ENCODE measurements at regions not wholly inside any gene's neighbourhood (a gene's known extent, or its start where the extent isn't known, plus 50 kb on each side); places are given as distances from the start of the nearest gene placed in this dataset.

DNA sequence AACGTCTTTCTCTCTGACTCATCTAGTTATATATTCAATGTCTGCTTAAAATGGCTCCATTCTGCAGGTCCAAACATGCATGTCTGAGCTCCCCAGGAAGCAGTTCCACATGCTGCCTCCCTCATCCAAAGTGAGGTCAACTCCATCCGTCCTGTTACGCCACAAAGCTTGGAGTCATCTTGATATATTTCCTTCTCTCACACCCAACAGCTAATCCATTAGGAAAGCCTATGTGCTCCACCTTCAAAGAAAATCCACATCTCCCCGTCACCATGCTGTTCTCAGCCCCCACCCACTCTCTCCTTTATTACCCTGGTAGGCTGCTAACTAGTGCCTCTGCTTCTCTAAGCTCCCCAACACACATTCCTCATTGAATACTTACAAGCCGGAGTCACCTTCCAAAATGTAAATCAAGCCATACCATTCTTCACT, 130.2 kb upstream of the SYNDIG1 start:
- no peak for DNase-seq (ENCODE audit: low read depth in 1 of 2, low spot score in 1 of 2)

- no peak for DNase-seq (ENCODE audit: low read depth in 1 of 2, low spot score in 1 of 2)
Measured at GRCh38 chr20:24337551-24337950, 131.9 kb upstream of the SYNDIG1 start.

GRCh38 chr20:24337069-24337468, 132.4 kb upstream of the SYNDIG1 start:
- no peak for DNase-seq (ENCODE audit: low read depth in 1 of 2, low spot score in 1 of 2)

DNA sequence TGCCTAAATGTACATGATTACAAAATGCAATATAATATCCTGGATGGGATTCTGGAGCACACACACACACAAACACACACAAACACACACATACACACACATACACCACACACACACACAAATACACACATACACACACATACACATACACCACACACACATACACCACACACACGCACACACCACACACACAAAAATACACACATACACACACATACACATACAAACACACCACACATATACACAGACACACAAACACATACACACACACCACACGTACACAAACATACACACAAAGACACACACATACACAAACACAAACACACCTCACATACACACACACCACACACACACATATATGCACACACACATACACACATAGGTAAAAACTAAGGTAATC, 134.6 kb upstream of the SYNDIG1 start:
- DNase-seq (ENCODE audit: low read depth in 1 of 2, low spot score in 1 of 2), result no peak

- no peak for DNase-seq (ENCODE audit: low read depth in 1 of 2, low spot score in 1 of 2)
Measured at GRCh38 chr20:24332956-24333355, 136.5 kb upstream of the SYNDIG1 start.

DNA sequence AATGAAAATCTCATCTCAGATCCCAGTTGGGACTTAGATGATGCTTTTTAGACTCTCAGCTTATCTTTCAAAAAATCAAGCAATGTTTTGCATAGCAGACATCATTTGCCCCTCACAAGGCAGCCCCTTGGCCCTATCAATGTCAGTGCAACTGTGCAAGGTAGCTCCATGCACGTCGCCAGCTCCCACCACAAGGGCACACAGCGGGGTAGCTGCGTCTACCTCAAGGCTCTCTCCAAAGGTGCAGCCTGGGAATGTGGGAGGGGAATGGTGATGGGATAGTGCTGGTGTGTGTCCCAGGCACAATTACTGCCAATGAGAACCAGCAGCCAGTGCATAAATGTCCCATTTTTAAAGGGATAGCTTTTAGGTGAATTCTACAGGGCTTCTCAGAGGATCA, 137.5 kb upstream of the SYNDIG1 start:
- no peak for DNase-seq (ENCODE audit: low read depth in 1 of 2, low spot score in 1 of 2)

- DNase-seq (ENCODE audit: low read depth in 1 of 2, low spot score in 1 of 2), result no peak
Measured at GRCh38 chr20:24328901-24329300, 140.5 kb upstream of the SYNDIG1 start.

DNA sequence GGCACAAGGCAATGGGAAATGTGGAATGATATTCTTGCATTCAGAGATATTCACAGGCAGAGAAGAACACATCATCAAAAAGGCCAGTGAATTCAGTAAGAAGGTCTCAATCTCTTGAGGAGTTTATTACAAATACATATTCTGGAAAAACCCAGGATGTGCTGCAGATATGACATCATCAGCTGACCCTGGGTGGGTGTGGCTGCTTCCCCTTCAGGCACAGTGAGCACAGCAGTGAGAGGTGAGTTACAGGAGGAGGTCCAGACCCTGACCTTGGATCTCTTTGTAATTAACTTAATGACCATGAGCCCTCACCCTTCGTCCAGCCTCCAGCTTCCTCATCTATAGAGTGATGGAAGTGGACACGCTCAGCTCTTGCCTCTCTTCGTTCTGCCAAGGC, 147.5 kb upstream of the SYNDIG1 start:
- no peak for DNase-seq (ENCODE audit: low read depth in 1 of 2, low spot score in 1 of 2)

DNA sequence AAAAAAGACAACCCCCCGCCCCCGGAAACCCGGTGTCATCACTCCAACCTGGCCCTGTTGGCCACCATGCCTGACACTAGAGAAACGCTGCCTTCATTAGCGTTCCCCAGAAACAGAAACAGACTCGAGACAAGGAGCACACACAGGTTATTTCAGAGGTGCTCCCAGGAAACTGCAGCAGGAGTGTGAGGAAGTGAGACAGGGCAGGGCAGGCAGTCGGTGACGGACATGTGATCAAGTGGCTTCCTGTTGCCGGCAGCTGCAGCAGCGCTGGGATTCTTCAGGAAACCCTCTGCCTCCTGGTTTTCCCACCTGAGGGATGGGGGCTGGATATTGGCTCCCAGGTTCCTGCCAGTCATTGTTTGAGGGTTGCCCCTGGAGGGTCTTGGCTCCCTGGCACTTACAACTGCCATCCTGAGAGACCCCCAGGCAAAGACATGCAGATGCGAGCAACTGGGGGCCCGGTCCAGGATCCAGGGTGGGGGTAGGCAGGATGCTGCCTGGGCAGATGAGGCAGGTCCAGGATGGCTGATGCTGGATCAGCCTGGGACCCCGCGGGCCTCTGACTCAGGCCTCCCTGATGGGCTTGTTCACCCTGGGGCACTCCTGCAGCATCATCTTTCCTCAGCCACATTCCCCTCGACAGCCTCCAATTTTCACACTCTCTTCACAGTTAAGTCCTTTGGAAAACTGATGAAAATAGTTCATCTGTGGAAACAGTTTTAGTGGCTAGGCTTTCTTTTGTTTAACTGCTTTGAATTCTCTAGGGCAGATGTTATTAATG, 150.7 kb upstream of the SYNDIG1 start:
- no peak for DNase-seq (ENCODE audit: low read depth in 1 of 2, low spot score in 1 of 2)

GRCh38 chr20:24317224-24317623, 152.2 kb upstream of the SYNDIG1 start:
- DNase-seq (ENCODE audit: low read depth in 1 of 2, low spot score in 1 of 2), result no peak

DNA sequence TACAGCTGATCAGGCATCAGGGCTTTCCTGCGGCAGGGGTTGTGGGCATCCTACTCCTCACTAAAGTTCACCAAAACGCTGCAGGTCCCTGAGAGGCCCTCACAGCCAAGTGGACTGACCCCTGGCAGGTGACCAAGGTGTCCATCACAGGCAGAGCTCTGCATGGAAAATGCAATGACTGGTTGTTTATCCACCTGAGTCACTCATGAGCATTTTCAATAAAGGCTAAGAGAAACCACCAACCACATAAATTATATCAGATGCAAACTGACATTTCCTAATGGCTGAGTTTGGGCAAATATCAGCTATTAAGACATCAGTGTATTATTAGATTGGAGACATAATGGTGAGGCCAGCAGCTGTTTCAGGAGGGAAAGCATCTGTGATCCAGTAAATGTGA, 152.7 kb upstream of the SYNDIG1 start:
- no peak for DNase-seq (ENCODE audit: low read depth in 1 of 2, low spot score in 1 of 2)

- no peak for DNase-seq (ENCODE audit: low read depth in 1 of 2, low spot score in 1 of 2)
Measured at GRCh38 chr20:24314053-24314452, 155.4 kb upstream of the SYNDIG1 start.

GRCh38 chr20:24309596-24309995, 159.8 kb upstream of the SYNDIG1 start:
- no peak for DNase-seq (ENCODE audit: low read depth in 1 of 2, low spot score in 1 of 2)

DNA sequence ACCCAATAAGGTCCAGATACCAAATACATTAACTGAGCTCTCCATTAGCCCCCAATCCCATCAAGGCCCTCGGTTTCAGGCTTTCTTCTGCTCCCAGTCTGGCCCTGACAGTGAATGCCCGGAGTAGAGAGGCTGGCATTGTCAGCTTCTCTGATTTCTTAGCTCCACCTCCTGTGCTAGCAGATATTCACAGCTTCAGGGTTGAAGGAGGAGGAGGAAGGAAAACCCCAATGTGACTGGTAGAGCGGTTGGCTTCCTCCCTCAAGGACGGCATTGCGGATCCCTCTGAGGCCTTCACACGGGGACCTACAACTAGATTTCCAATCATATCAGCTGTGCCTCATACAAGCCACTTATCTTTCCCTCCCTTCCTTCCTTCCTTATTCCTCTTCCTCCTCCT, 164.1 kb upstream of the SYNDIG1 start:
- no peak for DNase-seq (ENCODE audit: low read depth in 1 of 2, low spot score in 1 of 2)

GRCh38 chr20:24304291-24304690, 165.1 kb upstream of the SYNDIG1 start:
- no peak for DNase-seq (ENCODE audit: low read depth in 1 of 2, low spot score in 1 of 2)

DNA sequence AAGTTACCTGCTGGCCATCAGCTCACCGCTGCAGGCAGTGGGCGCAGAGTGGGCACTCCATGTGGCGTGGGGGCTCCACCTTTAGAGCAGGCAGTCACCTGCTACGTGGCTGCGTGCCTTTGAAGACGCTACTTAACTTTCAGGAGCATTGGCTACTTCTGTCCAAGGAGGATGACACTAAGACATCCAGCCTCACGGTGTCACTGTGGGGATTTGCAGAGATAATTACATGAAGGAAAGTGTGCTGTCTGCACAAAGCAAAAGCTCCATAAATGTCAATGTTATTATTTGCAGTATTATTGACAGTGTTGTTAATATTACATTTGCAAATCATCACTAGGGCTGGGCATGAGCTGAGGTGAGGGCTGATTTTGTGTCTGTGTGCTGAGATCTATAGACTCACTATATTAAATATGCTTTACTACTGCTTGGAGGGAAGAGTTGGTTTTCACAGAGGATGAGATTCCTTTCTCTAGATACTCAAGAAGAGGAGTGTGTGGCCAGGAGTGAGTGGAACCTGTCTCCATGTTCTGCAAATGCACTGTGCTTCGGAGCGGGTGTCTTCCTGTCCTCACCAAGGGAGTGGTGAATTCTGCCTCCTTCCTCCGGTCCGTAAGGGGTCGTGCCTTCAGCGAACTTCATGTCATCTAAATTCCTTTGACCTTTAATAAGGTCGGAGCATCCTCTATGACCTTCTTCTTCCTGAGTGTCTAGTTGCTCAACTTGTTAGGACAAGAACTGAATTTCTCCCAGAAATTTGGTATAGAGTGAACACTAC, 165.8 kb upstream of the SYNDIG1 start:
- no peak for DNase-seq (ENCODE audit: low read depth in 1 of 2, low spot score in 1 of 2)

DNA sequence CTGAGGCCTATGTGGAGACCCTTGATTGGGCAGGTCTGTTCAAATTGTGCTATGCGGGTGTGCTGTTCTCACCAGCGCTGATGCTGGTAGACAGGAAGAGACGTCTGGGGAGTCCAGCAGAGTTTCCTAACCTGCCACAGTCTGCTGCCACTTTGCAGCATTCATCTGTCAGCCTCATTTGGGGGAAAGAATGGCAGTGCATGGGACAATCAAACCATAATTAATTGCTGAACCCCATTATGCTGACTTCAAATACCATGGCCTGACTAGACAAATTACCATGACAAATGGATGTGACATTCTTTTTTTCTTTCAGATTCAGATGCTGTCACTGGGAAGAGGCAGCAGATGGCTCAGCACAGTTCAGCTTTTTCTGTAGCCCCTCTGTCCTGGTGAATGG, 171.4 kb upstream of the SYNDIG1 start:
- DNase-seq (ENCODE audit: low read depth in 1 of 2, low spot score in 1 of 2), result no peak

- no peak for DNase-seq (ENCODE audit: low read depth in 1 of 2, low spot score in 1 of 2)
Measured at GRCh38 chr20:24296477-24297261, 172.8 kb upstream of the SYNDIG1 start.

DNA sequence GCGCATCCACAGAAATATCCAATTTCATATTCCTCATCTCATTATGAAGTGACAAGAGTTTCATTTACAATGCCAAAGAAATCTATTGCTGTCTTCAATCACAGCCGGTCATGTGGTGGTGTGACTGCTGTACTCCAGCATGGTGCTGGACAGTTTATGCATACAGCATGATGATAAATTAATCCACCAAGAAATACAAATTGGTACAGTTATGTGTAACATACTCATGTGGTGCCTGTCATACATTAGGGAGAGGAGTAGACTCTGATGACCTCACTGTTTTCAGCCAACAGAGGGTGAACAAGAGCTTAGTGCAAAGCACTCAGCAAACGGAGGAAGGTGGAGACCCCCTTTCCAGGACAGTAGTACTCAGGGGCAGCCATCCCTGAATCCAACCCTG, 178.4 kb upstream of the SYNDIG1 start:
- no peak for DNase-seq (ENCODE audit: low read depth in 1 of 2, low spot score in 1 of 2)

DNA sequence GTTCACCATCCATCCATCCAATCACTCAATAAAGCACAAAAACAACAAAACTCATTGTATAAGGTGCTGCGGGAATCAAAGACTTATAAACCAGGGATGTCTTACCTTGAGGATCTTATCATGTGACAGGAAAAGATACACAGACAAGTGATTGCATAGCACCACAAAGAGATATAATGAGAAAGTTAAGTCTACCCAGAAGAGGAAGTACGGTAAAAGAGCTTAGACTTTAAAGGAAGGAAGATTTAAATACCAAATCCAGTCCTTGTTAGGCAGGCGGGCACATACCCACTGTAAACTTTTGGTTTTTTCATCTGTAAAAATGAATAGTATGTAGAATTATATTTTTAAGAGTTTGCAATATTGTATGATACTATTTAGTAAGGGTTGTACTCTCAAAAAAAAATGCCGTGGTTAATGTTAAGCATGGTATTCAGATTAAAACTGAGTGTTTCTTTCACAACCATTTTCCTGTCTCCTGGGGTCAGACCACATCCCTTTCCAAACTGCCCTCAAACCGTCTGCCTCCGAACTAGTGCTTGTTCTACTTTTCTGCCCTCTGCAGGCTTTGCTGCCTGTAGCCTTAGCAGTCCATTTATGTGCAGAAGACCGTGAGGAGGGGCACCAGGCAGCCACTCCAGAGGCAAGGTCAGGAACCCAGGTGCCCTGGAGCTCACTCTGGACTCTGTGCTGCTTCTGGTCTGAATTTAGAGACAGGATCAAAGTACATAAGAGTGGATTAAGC, 179.5 kb upstream of the SYNDIG1 start:
- DNase-seq (ENCODE audit: low read depth in 1 of 2, low spot score in 1 of 2), result no peak

DNA sequence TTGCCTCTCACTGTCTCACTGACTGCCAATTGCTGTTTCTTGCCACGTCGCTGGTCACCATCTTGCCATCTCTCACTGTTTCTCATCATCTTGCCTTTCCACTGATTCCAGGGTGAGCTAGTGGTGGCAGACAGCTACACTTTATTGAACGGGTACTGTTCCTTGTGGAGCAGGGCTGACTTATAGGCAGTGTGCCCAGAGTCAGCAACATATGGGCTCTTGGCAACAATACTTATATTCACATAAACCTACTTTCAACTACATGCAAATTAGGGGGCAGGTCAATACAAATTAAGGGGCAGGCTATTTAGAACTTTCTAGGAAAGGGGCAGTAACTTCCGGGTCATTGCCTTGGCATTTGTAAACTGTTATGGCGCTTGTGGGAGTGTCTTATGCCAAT, 186.2 kb upstream of the SYNDIG1 start:
- no peak for DNase-seq (ENCODE audit: low read depth in 1 of 2, low spot score in 1 of 2)
